ENCODE measurements at regions not wholly inside any gene's neighbourhood (a gene's known extent, or its start where the extent isn't known, plus 50 kb on each side); places are given as distances from the start of the nearest gene placed in this dataset.
"Not testable (repeated sequence)": the region's sequence is repeated elsewhere in the genome, so short reads cannot be mapped to it uniquely, and the experiment has no call there.

- DNase-seq = no peak
These were observed 103.3 kb downstream of the TMEM144 start for GRCh38 chr4:158313566-158313965.

- no peak for DNase-seq
These were observed 104.6 kb downstream of the TMEM144 start for GRCh38 chr4:158314756-158315487.

- no peak for DNase-seq
These were observed 105.4 kb downstream of the TMEM144 start for GRCh38 chr4:158315706-158316105.

- no peak for DNase-seq
These were observed 106.0 kb downstream of the TMEM144 start for GRCh38 chr4:158316264-158316663.

- DNase-seq = no peak
These were observed 109.6 kb downstream of the TMEM144 start for GRCh38 chr4:158319880-158320279.

GRCh38 chr4:158322109-158322508, 111.8 kb downstream of the TMEM144 start:
- DNase-seq = peak; percentile 16

- DNase-seq = peak; percentile 4
These were observed 117.2 kb downstream of the TMEM144 start for GRCh38 chr4:158327525-158327924.

GRCh38 chr4:158331863-158332262, 121.6 kb downstream of the TMEM144 start:
- no peak for DNase-seq

GRCh38 chr4:158333820-158334219, 123.5 kb downstream of the TMEM144 start:
- no peak for DNase-seq

GRCh38 chr4:158341896-158342295, 131.6 kb downstream of the TMEM144 start:
- DNase-seq = no peak

GRCh38 chr4:158346576-158346975, 136.3 kb downstream of the TMEM144 start:
- DNase-seq = no peak

GRCh38 chr4:158347556-158347955, 137.3 kb downstream of the TMEM144 start:
- DNase-seq = no peak

- DNase-seq = no peak
These were observed 139.9 kb downstream of the TMEM144 start for GRCh38 chr4:158350161-158350560.

- no peak for DNase-seq
These were observed 143.4 kb downstream of the TMEM144 start for GRCh38 chr4:158353541-158354304.

GRCh38 chr4:158356301-158356700, 146.0 kb downstream of the TMEM144 start:
- DNase-seq = no peak

- DNase-seq = not testable (repeated sequence)
These were observed 153.7 kb upstream of the RXFP1 start for GRCh38 chr4:158367932-158368441.

GRCh38 chr4:158371158-158371557, 150.5 kb upstream of the RXFP1 start:
- DNase-seq = no peak

GRCh38 chr4:158374318-158374717, 147.4 kb upstream of the RXFP1 start:
- no peak for DNase-seq

GRCh38 chr4:158376106-158376840, 145.4 kb upstream of the RXFP1 start:
- DNase-seq = no peak

- DNase-seq = no peak
These were observed 137.3 kb upstream of the RXFP1 start for GRCh38 chr4:158384414-158384813.

- DNase-seq = no peak
These were observed 126.3 kb upstream of the RXFP1 start for GRCh38 chr4:158395343-158395742.

- no peak for DNase-seq
These were observed 125.8 kb upstream of the RXFP1 start for GRCh38 chr4:158395889-158396288.

GRCh38 chr4:158397781-158398180, 123.9 kb upstream of the RXFP1 start:
- no peak for DNase-seq
